ENCODE measurements at regions not wholly inside any gene's neighbourhood (a gene's known extent, or its start where the extent isn't known, plus 50 kb on each side); places are given as distances from the start of the nearest gene placed in this dataset.

DNA sequence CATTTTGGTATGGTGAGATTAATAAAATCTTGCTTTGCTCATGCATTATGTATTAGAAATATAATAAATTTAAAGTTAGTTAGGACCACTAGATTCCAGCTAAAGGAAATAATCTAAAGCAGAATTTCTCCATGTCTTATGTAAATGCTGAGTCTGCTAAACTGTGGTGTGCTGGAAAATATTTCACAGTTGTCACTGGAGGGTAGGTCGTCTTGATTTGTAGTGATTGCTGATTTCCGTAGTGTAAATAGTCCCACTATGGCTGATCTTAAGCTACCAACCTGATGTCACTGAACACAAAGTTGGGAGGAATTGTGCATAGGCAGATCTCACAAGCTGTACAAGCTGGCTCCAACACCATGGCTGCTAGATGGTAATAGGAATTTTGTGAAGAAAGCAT lies 133.4 kb upstream of the NR3C2 start:
- no peaks in the 10 kb centered on the region for H3K4me1 ChIP-seq
- no peak overlapping the region for H3K4me3 ChIP-seq
- H3K27ac ChIP-seq, result no peak overlapping the region
- no peak for DNase-seq
- TF ChIP-seq POLR2A (IDR thresholded peaks at IDR 0.05), result no peak
- H3K36me3 ChIP-seq, result no peaks in the 10 kb centered on the region
- no peaks in the 10 kb centered on the region for H3K9me3 ChIP-seq
- H3K27me3 ChIP-seq, result no peaks in the 10 kb centered on the region

DNA sequence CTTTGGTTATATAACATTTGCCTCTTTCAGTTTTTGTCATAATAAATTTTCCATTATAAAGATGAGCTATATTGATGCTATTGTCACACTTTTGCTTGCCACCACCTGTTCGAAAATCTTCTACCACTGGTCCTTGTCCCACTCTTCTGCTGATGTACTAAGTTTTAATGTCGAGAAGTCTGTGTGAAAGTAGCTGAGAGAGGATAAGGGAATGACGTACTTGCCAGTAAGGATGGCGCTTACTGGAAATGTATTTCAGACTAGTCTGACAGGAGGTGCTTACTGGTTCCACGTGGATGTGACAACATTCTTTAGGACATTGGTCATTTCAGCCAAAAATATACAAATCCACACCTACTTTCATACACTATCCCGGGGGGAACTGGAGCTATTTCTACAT lies 132.7 kb upstream of the NR3C2 start:
- Histone ChIP-seq H3K27me3 (no peaks in the 10 kb centered on the region), H3K4me3 (no peak overlapping the region), H3K27ac (no peak overlapping the region), H3K9me3 (peaks cover 0 to 2% (median 0%) of the 10 kb centered on the region in 4 donors), H3K4me1 (no peaks in the 10 kb centered on the region), H3K36me3 (no peaks in the 10 kb centered on the region)
- TF ChIP-seq POLR2A (IDR thresholded peaks at IDR 0.05), result no peak
- TF ChIP-seq, protein P1, sequence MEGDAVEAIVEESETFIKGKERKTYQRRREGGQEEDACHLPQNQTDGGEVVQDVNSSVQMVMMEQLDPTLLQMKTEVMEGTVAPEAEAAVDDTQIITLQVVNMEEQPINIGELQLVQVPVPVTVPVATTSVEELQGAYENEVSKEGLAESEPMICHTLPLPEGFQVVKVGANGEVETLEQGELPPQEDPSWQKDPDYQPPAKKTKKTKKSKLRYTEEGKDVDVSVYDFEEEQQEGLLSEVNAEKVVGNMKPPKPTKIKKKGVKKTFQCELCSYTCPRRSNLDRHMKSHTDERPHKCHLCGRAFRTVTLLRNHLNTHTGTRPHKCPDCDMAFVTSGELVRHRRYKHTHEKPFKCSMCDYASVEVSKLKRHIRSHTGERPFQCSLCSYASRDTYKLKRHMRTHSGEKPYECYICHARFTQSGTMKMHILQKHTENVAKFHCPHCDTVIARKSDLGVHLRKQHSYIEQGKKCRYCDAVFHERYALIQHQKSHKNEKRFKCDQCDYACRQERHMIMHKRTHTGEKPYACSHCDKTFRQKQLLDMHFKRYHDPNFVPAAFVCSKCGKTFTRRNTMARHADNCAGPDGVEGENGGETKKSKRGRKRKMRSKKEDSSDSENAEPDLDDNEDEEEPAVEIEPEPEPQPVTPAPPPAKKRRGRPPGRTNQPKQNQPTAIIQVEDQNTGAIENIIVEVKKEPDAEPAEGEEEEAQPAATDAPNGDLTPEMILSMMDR (IDR thresholded peaks at IDR 0.05), result no peak
- no peak for DNase-seq

DNA sequence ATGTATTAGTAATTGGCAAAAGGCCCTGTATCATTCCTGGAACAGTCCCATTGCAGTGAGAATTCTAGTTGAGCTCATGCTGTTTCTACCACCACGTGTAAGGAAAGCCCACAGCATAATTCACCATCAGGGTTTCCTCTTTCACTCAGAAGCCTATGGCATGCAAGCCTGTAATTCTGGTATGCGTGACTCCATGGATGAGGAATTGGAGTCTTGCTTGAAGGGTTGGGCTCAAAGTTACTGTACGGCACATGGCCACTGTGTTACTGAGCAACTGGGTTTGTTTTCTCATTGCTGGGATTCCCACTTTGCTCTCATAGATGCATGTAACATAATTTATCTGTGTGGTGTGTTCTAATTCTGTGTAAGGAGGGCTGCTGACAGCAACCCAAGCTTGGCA lies 132.3 kb upstream of the NR3C2 start:
- Histone ChIP-seq H3K4me3 (no peak overlapping the region), H3K27ac (no peak overlapping the region), H3K27me3 (no peaks in the 10 kb centered on the region), H3K4me1 (no peaks in the 10 kb centered on the region), H3K9me3 (peaks cover 0 to 5% (median 0%) of the 10 kb centered on the region in 4 donors), H3K36me3 (no peaks in the 10 kb centered on the region)
- no peak for DNase-seq
- no peak for TF ChIP-seq POLR2A (IDR thresholded peaks at IDR 0.05)
- TF ChIP-seq, protein P1 (IDR thresholded peaks at IDR 0.05), result no peak

DNA sequence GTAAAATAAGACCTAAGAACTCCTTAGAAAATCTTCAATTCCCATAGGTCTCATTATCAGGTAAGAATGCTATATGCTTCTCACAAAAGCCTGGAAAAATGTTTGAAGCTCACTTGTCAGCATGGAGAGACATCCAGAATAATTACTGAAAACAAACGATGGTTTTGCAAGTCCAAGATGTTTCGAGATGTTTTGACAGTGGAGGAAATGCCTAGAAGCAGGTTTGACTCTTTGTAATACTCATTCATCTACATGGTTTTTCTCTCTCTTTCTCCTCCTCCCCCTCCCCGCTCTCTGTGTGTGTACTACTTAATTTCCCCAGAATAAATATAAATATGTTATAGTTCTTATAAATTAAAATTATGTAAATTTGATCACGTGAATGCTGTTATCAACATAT lies 131.9 kb upstream of the NR3C2 start:
- Histone ChIP-seq H3K36me3 (no peaks in the 10 kb centered on the region), H3K9me3 (peaks cover 0 to 5% (median 0%) of the 10 kb centered on the region in 4 donors), H3K27me3 (no peaks in the 10 kb centered on the region), H3K4me1 (no peaks in the 10 kb centered on the region), H3K27ac (no peak overlapping the region), H3K4me3 (no peak overlapping the region)
- DNase-seq, result no peak
- TF ChIP-seq POLR2A (IDR thresholded peaks at IDR 0.05), result no peak
- TF ChIP-seq, protein P1 (IDR thresholded peaks at IDR 0.05), result no peak

DNA sequence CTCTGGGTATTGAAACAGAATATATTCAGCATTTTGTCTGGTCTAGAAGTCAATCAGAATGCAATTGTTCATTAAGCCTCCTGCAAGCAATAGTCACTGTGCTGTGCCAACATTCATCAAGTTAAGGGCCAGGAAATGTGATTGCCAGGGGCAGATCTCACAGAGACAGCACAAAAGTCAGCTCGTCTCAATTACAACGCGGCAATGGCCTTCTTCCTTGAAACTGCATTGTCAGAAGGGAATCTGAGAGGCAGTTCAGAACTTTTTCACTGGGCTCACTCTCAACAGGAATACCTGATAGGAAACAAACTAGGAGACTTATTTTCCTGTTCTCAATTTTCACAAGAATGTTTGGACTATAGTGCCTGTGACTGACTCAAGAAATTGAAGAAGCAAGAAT lies 131.1 kb upstream of the NR3C2 start:
- Histone ChIP-seq H3K27me3 (no peaks in the 10 kb centered on the region), H3K27ac (no peak overlapping the region), H3K4me3 (no peak overlapping the region), H3K4me1 (no peaks in the 10 kb centered on the region), H3K9me3 (peaks cover 0 to 5% (median 0%) of the 10 kb centered on the region in 4 donors), H3K36me3 (no peaks in the 10 kb centered on the region)
- TF ChIP-seq POLR2A (IDR thresholded peaks at IDR 0.05), result no peak
- no peak for DNase-seq

DNA sequence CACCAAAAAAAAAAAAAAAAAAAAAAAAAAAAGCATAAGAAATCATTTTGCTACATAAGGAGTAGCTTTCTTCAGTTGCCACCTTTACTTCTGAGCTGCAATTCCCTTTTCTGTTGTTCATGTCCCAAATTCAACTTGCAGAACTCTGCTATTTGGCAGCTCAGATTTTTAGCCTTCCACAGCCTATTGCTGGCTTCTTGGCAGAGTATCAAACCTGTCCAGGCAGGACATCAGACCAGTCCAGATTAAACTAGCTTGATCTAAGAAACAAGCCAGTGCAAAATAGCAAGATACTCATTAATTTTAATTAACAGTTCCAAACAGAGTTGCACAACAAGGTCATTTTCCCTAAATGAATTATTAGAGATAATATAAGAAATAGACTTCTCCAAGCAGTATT lies 123.6 kb upstream of the NR3C2 start:
- TF ChIP-seq, protein P1 (IDR thresholded peaks at IDR 0.05), result no peak
- TF ChIP-seq POLR2A (IDR thresholded peaks at IDR 0.05), result no peak
- Histone ChIP-seq H3K9me3 (peaks cover 0 to 5% (median 0%) of the 10 kb centered on the region in 4 donors), H3K4me3 (no peak overlapping the region), H3K27ac (no peak overlapping the region), H3K36me3 (no peaks in the 10 kb centered on the region), H3K27me3 (no peaks in the 10 kb centered on the region), H3K4me1 (no peaks in the 10 kb centered on the region)
- DNase-seq, result no peak

DNA sequence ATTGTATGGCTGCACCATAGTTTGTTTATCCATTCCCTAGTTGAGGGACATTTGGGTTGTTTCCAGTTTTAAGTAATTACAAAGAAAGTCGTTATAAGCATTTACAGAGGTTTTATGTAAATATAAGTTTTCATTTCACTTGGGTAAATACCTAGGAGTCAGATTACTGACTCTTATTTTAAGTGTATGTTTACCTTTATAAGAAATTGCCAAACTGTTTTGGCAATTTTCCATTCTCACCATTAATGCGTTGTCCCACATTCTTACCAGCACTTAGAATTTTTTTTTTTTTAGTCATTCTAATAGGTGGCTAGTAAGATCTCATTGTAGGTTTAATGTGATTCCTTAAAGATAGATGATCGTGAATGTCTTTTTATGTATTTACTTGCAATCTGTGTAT lies 121.5 kb upstream of the NR3C2 start:
- Histone ChIP-seq H3K27ac (no peak overlapping the region), H3K36me3 (no peaks in the 10 kb centered on the region), H3K4me3 (no peak overlapping the region), H3K9me3 (no peaks in the 10 kb centered on the region), H3K4me1 (no peaks in the 10 kb centered on the region), H3K27me3 (no peaks in the 10 kb centered on the region)
- TF ChIP-seq, protein P1 (IDR thresholded peaks at IDR 0.05), result no peak
- no peak for TF ChIP-seq POLR2A (IDR thresholded peaks at IDR 0.05)
- no peak for DNase-seq

Measured in Peyer's patch (tissue), 4 donors.